GM12878 (cell line): ENCODE measurements at regions not wholly inside any gene's neighbourhood (a gene's known extent, or its start where the extent isn't known, plus 50 kb on each side); places are given as distances from the start of the nearest gene placed in this dataset.

Experiments
- ATAC-seq: fragments of 200-7000 bp; cut with Tn5 transposase; 3 replicates; pipeline ENCODE4 v1.9.1; 2020; ENCODE audit warnings: mild to moderate bottlenecking, moderate library complexity
- BruUV-seq: library from RNA; stranded (reverse); fragments of 400-500 nt; replicated peaks from 2 replicates; lab custom pipeline; 2021; lab: Mats Ljungman, UMichigan
- CTCF ChIA-PET: fragments of 300-600 bp; sonication (Branson Sonifier 250); formaldehyde crosslinking; extraction: SDS; loops from one replicate; lab custom pipeline; 2021; ENCODE audit warnings: inconsistent platforms; lab: Yijun Ruan, JAX
- POLR2A ChIA-PET: fragments of 350-600 bp; formaldehyde crosslinking; extraction: SDS; loops from one replicate; lab custom pipeline; 2021; ENCODE audit warnings: inconsistent platforms; lab: Charles Lee
- RAD21 ChIA-PET: fragments of 300-600 bp; sonication (Branson Sonifier 250); formaldehyde crosslinking; loops from one replicate; lab custom pipeline; 2023; ENCODE audit warnings: antibody characterized with exemption; ENCODE audit not compliant: unreplicated experiment; lab: Charles Lee
- SMC1A ChIA-PET: fragments of 300-600 bp; sonication (Branson Sonifier 250); formaldehyde crosslinking; loops from one replicate; lab custom pipeline; 2023; ENCODE audit not compliant: unreplicated experiment, uncharacterized antibody; lab: Charles Lee
- DNase-seq: peaks from one replicate; pipeline ENCODE4 v3.0.0-alpha.2; 2011; ENCODE audit warnings: low read depth, low spot score
- FAIRE-seq: peaks from 3 replicates; lab custom pipeline; 2011; peaks lifted over from hg19 to GRCh38; lab: Jason Lieb, UNC
- H2AFZ ChIP-seq: 2 replicates; pipeline ENCODE4 v1.6.0; 2011; ENCODE audit warnings: low read depth, low read length, control low read depth; ENCODE audit not compliant: control insufficient read depth
- H3K27ac ChIP-seq: 2 replicates; pipeline ENCODE4 v1.5.1; 2011; ENCODE audit warnings: control low read depth; ENCODE audit not compliant: control insufficient read depth, insufficient read depth
- H3K27me3 ChIP-seq, 2 experiments: replicated peaks in 1 of 2; 2 replicates each; pipeline versions ENCODE4 v1.6.0 to v1.6.1; 2011; ENCODE audit warnings: low read length in 1 of 2; ENCODE audit not compliant: control insufficient read depth in 2 of 2, insufficient read depth in 2 of 2
- H3K36me3 ChIP-seq, 2 experiments: 2 replicates each; pipeline ENCODE4 v1.5.1; 2011; ENCODE audit warnings: low read length in 1 of 2; ENCODE audit not compliant: control insufficient read depth in 2 of 2, insufficient read depth in 2 of 2
- H3K4me1 ChIP-seq: 2 replicates; pipeline ENCODE4 v1.6.1; 2011; ENCODE audit warnings: mild to moderate bottlenecking, low read length, moderate library complexity, mixed read lengths; ENCODE audit not compliant: control insufficient read depth, insufficient read depth
- H3K4me2 ChIP-seq: 2 replicates; pipeline ENCODE4 v1.6.0; 2011; ENCODE audit warnings: control low read depth; ENCODE audit not compliant: control insufficient read depth, insufficient read depth
- H3K4me3 ChIP-seq: fragments of 200-600 bp; sonication (generic); 2 replicates; pipeline ENCODE4 v1.5.1; 2016
- H3K79me2 ChIP-seq: 2 replicates; pipeline ENCODE4 v1.6.0; 2011; ENCODE audit warnings: low read length; ENCODE audit not compliant: control insufficient read depth, insufficient read depth
- H3K9ac ChIP-seq: 2 replicates; pipeline ENCODE4 v1.8.0; 2011; ENCODE audit warnings: low read length, control low read depth, mixed read lengths; ENCODE audit not compliant: control insufficient read depth, insufficient read depth
- H3K9me3 ChIP-seq: replicated peaks from 3 replicates; pipeline ENCODE4 v1.5.1; 2011; ENCODE audit warnings: mild to moderate bottlenecking, low read length; ENCODE audit not compliant: control insufficient read depth, insufficient read depth
- H4K20me1 ChIP-seq: 2 replicates; pipeline ENCODE4 v1.6.0; 2011; ENCODE audit not compliant: control insufficient read depth, insufficient read depth
- BCL11A ChIP-seq: IDR thresholded peaks from 2 replicates; pipeline ENCODE4 v1.6.1; 2011; ENCODE audit warnings: low read depth, low read length
- BHLHE40 ChIP-seq, 2 experiments: fragments of 450-650 bp in 1 of 2; IDR thresholded peaks; 2 replicates each; pipeline ENCODE4 v1.6.1; 2011 to 2017; ENCODE audit warnings: low read depth in 2 of 2, borderline replicate concordance in 1 of 2, improper control_type of control experiment in 1 of 2, low read length in 1 of 2, mild to moderate bottlenecking in 1 of 2
- GABPA ChIP-seq: IDR thresholded peaks from 2 replicates; pipeline ENCODE4 v1.6.1; 2014; ENCODE audit warnings: antibody characterized with exemption, low read depth, mild to moderate bottlenecking, inconsistent platforms
- HDAC6 ChIP-seq: fragments of 200-600 bp; sonication (generic); IDR thresholded peaks from one replicate; pipeline ENCODE4 v1.8.0; 2017; ENCODE audit warnings: antibody characterized with exemption; ENCODE audit not compliant: unreplicated experiment
- IRF4 ChIP-seq: IDR thresholded peaks from 2 replicates; pipeline ENCODE4 v1.6.1; 2011; ENCODE audit warnings: low read depth, low read length
- JUND ChIP-seq: IDR thresholded peaks from 2 replicates; pipeline ENCODE4 v1.6.1; 2012; ENCODE audit warnings: low read depth, mild to moderate bottlenecking, low read length, improper control_type of control experiment, moderate library complexity
- KAT2A ChIP-seq: conservative IDR thresholded peaks from 2 replicates; pipeline ENCODE4 v1.6.1; 2011; ENCODE audit warnings: low read depth, low read length; ENCODE audit not compliant: control insufficient read depth
- MEF2B ChIP-seq: fragments of 450-650 bp; IDR thresholded peaks from 2 replicates; pipeline ENCODE4 v1.6.1; 2018; ENCODE audit warnings: mild to moderate bottlenecking, moderate library complexity; ENCODE audit not compliant: partially characterized antibody, poor library complexity, severe bottlenecking
- MTA3 ChIP-seq: IDR thresholded peaks from 2 replicates; pipeline ENCODE4 v1.6.1; 2012; ENCODE audit warnings: low read length, inconsistent platforms, borderline replicate concordance
- NR2C1 ChIP-seq: fragments of 450-650 bp; IDR thresholded peaks from 2 replicates; pipeline ENCODE4 v1.6.1; 2017; ENCODE audit warnings: antibody characterized with exemption, mild to moderate bottlenecking, moderate library complexity
- RAD51 ChIP-seq: fragments of 450-650 bp; IDR thresholded peaks from 2 replicates; pipeline ENCODE4 v1.6.1; 2016; ENCODE audit warnings: moderate library complexity, mild to moderate bottlenecking, inconsistent platforms
- SREBF2 ChIP-seq: IDR thresholded peaks from 2 replicates; pipeline ENCODE4 v1.6.1; 2012; ENCODE audit warnings: mild to moderate bottlenecking, low read length
- SUPT20H ChIP-seq: IDR thresholded peaks from 2 replicates; pipeline ENCODE4 v1.6.1; 2011; ENCODE audit warnings: low read depth, mild to moderate bottlenecking, low read length, moderate library complexity, borderline replicate concordance; ENCODE audit not compliant: control insufficient read depth
- TCF7 ChIP-seq: IDR thresholded peaks from 2 replicates; pipeline ENCODE4 v1.6.1; 2014; ENCODE audit warnings: antibody characterized with exemption, borderline replicate concordance
- ZBTB33 ChIP-seq: fragments of 450-650 bp; IDR thresholded peaks from 2 replicates; pipeline ENCODE4 v1.6.1; 2017; ENCODE audit warnings: mild to moderate bottlenecking
- ZZZ3 ChIP-seq: IDR thresholded peaks from 2 replicates; pipeline ENCODE4 v1.6.1; 2011; ENCODE audit warnings: low read depth; ENCODE audit not compliant: control insufficient read depth, insufficient read length
- WGBS: methylation state at CpG from one replicate; pipeline ENCODE4 v1.1.6; 2016; ENCODE audit warnings: low lambda C conversion rate; ENCODE audit not compliant: insufficient replicate concordance, insufficient coverage; ENCODE audit errors: missing lambda C conversion rate; 5-methylcytosine and 5-hydroxymethylcytosine counted together
- in situ Hi-C: fragments of 300-500 bp; cut with MboI; formaldehyde crosslinking; loops from 9 replicates; pipeline ENCODE4 v1.14.3; 2018; ENCODE audit warnings: mixed read lengths
- intact Hi-C: fragments of 100-400 bp; cut with micrococcal nuclease; formaldehyde crosslinking; loops from one replicate; pipeline ENCODE4 v1.14.2; 2022; ENCODE audit not compliant: unreplicated experiment
- TF ChIP-seq, protein P1 (sequence below): fragments of 450-650 bp; formaldehyde crosslinking; IDR thresholded peaks from 2 replicates; pipeline ENCODE4 v1.4.0; 2022; ENCODE audit warnings: mild to moderate bottlenecking, moderate library complexity
- TF ChIP-seq, protein P2 (sequence below), 3 experiments: IDR thresholded peaks in 2 of 3; conservative IDR thresholded peaks in 1 of 3; 2 replicates each; pipeline ENCODE4 v1.5.1; 2011; ENCODE audit warnings: low read depth in 3 of 3, low read length in 3 of 3, mild to moderate bottlenecking in 3 of 3, control low read depth in 2 of 3, moderate library complexity in 2 of 3, inconsistent platforms in 1 of 3, mixed read lengths in 1 of 3; ENCODE audit not compliant: control insufficient read depth in 2 of 3, insufficient read depth in 1 of 3; ENCODE audit errors: extremely low read depth in 1 of 3
- TF ChIP-seq, protein P3 (sequence below): IDR thresholded peaks from 2 replicates; pipeline ENCODE4 v1.6.1; 2012; ENCODE audit warnings: low read depth, low read length, improper control_type of control experiment

- ChIA-PET POLR2A (no interaction called here), RAD21 (no interaction called here), CTCF (interaction anchor here (1.2 kb wide), 1 partner anchor 13 kb away, joined by 4 read pairs; no protein-coding TSS in a partner anchor), SMC1A (interaction anchor here (0.6 to 2.5 kb wide), 8 partner anchors 8 to 126 kb away, joined by 3 to 8 read pairs (median 4); partner anchors contain the start of gene PRLR)
- no peaks in the 10 kb centered on the region for H4K20me1 ChIP-seq
- in situ Hi-C loops: no loop called here
- WGBS: 100% methylated on average over 1 of the region's 1 CpG
- H3K9me3 ChIP-seq: no peaks in the 10 kb centered on the region; the same call in 2 of the 3 replicates
- BruUV-seq: no TSS peak
- no peak overlapping the region for H2AFZ ChIP-seq
- no peak for TF ChIP-seq IRF4
- TF ChIP-seq RAD51: no peak
- no peak for TF ChIP-seq BCL11A
- no peak for TF ChIP-seq JUND
- TF ChIP-seq, protein P1, sequence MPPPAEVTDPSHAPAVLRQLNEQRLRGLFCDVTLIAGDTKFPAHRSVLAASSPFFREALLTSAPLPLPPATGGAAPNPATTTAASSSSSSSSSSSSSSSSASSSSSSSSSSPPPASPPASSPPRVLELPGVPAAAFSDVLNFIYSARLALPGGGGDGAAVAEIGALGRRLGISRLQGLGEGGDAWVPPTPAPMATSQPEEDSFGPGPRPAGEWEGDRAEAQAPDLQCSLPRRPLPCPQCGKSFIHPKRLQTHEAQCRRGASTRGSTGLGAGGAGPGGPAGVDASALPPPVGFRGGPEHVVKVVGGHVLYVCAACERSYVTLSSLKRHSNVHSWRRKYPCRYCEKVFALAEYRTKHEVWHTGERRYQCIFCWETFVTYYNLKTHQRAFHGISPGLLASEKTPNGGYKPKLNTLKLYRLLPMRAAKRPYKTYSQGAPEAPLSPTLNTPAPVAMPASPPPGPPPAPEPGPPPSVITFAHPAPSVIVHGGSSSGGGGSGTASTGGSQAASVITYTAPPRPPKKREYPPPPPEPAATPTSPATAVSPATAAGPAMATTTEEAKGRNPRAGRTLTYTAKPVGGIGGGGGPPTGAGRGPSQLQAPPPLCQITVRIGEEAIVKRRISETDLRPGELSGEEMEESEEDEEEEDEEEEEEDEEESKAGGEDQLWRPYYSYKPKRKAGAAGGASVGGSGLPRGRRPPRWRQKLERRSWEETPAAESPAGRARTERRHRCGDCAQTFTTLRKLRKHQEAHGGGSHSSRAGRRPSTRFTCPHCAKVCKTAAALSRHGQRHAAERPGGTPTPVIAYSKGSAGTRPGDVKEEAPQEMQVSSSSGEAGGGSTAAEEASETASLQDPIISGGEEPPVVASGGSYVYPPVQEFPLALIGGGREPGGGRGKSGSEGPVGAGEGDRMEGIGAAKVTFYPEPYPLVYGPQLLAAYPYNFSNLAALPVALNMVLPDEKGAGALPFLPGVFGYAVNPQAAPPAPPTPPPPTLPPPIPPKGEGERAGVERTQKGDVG (CRISPR knock-in tag): no peak
- no peak for TF ChIP-seq GABPA
- no peak for TF ChIP-seq MTA3
- no peak for TF ChIP-seq ZZZ3
- no peak for TF ChIP-seq MEF2B
- no peak for TF ChIP-seq BHLHE40 (IDR thresholded peaks at IDR 0.05; ENCODE audit: borderline replicate concordance in 1 of 2, low read depth in 2 of 2, low read length in 1 of 2)
- no peak for TF ChIP-seq TCF7
- TF ChIP-seq SUPT20H: no peak
- no peak for TF ChIP-seq KAT2A
- TF ChIP-seq, protein P2, sequence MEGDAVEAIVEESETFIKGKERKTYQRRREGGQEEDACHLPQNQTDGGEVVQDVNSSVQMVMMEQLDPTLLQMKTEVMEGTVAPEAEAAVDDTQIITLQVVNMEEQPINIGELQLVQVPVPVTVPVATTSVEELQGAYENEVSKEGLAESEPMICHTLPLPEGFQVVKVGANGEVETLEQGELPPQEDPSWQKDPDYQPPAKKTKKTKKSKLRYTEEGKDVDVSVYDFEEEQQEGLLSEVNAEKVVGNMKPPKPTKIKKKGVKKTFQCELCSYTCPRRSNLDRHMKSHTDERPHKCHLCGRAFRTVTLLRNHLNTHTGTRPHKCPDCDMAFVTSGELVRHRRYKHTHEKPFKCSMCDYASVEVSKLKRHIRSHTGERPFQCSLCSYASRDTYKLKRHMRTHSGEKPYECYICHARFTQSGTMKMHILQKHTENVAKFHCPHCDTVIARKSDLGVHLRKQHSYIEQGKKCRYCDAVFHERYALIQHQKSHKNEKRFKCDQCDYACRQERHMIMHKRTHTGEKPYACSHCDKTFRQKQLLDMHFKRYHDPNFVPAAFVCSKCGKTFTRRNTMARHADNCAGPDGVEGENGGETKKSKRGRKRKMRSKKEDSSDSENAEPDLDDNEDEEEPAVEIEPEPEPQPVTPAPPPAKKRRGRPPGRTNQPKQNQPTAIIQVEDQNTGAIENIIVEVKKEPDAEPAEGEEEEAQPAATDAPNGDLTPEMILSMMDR (IDR thresholded peaks at IDR 0.05 in 2 of 3, conservative IDR thresholded peaks at IDR 0.05 in 1 of 3; ENCODE audit: control insufficient read depth in 2 of 3, extremely low read depth in 1 of 3, insufficient read depth in 1 of 3, low read depth in 3 of 3, low read length in 3 of 3): no peak
- TF ChIP-seq ZBTB33: no peak
- TF ChIP-seq NR2C1: no peak
- TF ChIP-seq HDAC6: no peak
- TF ChIP-seq SREBF2: no peak
- TF ChIP-seq, protein P3, sequence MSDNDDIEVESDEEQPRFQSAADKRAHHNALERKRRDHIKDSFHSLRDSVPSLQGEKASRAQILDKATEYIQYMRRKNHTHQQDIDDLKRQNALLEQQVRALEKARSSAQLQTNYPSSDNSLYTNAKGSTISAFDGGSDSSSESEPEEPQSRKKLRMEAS: no peak
- no peaks in the 10 kb centered on the region for H3K79me2 ChIP-seq
- no peak for ATAC-seq
- no peak overlapping the region for H3K4me3 ChIP-seq
- H3K9ac ChIP-seq: no peak overlapping the region
- no peak for DNase-seq
- FAIRE-seq: no peak
- no peaks in the 10 kb centered on the region for H3K36me3 ChIP-seq
- no peak overlapping the region for H3K27ac ChIP-seq
- H3K4me1 ChIP-seq: no peaks in the 10 kb centered on the region
- intact Hi-C loops: no loop called here
- H3K27me3 ChIP-seq: no peaks in the 10 kb centered on the region
- H3K4me2 ChIP-seq: no peak overlapping the region
These were observed 82.0 kb upstream of the PRLR start for GRCh38 chr5:35312267-35312666.
